GM23338 (cell line): ENCODE measurements at regions not wholly inside any gene's neighbourhood (a gene's known extent, or its start where the extent isn't known, plus 50 kb on each side); places are given as distances from the start of the nearest gene placed in this dataset.

ENCODE experiments used
- ATAC-seq: fragments of 200-7000 bp; cut with Tn5 transposase; 3 replicates; pipeline ENCODE4 v1.9.1; 2020
- DNase-seq: peaks from one replicate; pipeline ENCODE4 v3.0.0-alpha.2; 2015; ENCODE audit warnings: low spot score
- H2AFZ ChIP-seq: fragments of 200-600 bp; sonication (generic); 2 replicates; pipeline ENCODE4 v1.8.0; 2016; ENCODE audit warnings: antibody characterized with exemption, mild to moderate bottlenecking, moderate library complexity
- H3F3A ChIP-seq: fragments of 200-600 bp; sonication (generic); replicated peaks from 2 replicates; pipeline ENCODE4 v1.8.0; 2017; ENCODE audit warnings: antibody characterized with exemption, mixed run types, low read depth
- H3K27ac ChIP-seq: fragments of 200-600 bp; sonication (generic); 2 replicates; pipeline ENCODE4 v1.6.1; 2016; ENCODE audit warnings: low read depth
- H3K27me3 ChIP-seq: fragments of 200-600 bp; sonication (generic); 2 replicates; pipeline ENCODE4 v1.8.0; 2016; ENCODE audit warnings: mild to moderate bottlenecking, mixed run types, moderate library complexity; ENCODE audit not compliant: insufficient read depth
- H3K36me3 ChIP-seq: fragments of 200-600 bp; sonication (generic); 2 replicates; pipeline ENCODE4 v1.8.0; 2016; ENCODE audit warnings: mild to moderate bottlenecking; ENCODE audit not compliant: insufficient read depth
- H3K4me1 ChIP-seq: fragments of 200-600 bp; sonication (generic); 2 replicates; pipeline ENCODE4 v1.8.0; 2016; ENCODE audit warnings: mild to moderate bottlenecking, moderate library complexity; ENCODE audit not compliant: insufficient read depth
- H3K4me2 ChIP-seq: fragments of 200-600 bp; sonication (generic); 2 replicates; pipeline ENCODE4 v1.7.1; 2017; ENCODE audit warnings: mixed run types
- H3K4me3 ChIP-seq: fragments of 200-600 bp; sonication (generic); 2 replicates; pipeline ENCODE4 v1.6.1; 2016; ENCODE audit warnings: mixed run types
- H3K79me2 ChIP-seq: fragments of 200-600 bp; sonication (generic); replicated peaks from 2 replicates; pipeline ENCODE4 v1.8.0; 2017; ENCODE audit warnings: mild to moderate bottlenecking; ENCODE audit not compliant: insufficient read depth
- H3K9me2 ChIP-seq: fragments of 200-600 bp; sonication (generic); 2 replicates; pipeline ENCODE4 v1.8.0; 2017; ENCODE audit not compliant: insufficient read depth
- H4K20me1 ChIP-seq: fragments of 200-600 bp; sonication (generic); replicated peaks from 2 replicates; pipeline ENCODE4 v1.8.0; 2017; ENCODE audit warnings: mild to moderate bottlenecking; ENCODE audit not compliant: insufficient read depth
- H3K27ac Mint-ChIP-seq: 2 replicates; pipeline ENCODE4 v1.8.0; 2020; ENCODE audit warnings: inconsistent platforms, mild to moderate bottlenecking, moderate library complexity, mixed read lengths
- H3K27me3 Mint-ChIP-seq: 3 replicates; pipeline ENCODE4 v1.8.0; 2022; ENCODE audit warnings: low read depth, mild to moderate bottlenecking, moderate library complexity, mixed read lengths, inconsistent platforms; ENCODE audit not compliant: insufficient read depth, poor library complexity
- H3K36me3 Mint-ChIP-seq: 3 replicates; pipeline ENCODE4 v1.8.0; 2021; ENCODE audit warnings: low read depth, mild to moderate bottlenecking, inconsistent platforms, moderate library complexity, mixed read lengths
- H3K4me1 Mint-ChIP-seq: 3 replicates; pipeline ENCODE4 v1.8.0; 2020; ENCODE audit warnings: mild to moderate bottlenecking, inconsistent platforms, mixed read lengths
- H3K4me3 Mint-ChIP-seq: 3 replicates; pipeline ENCODE4 v1.8.0; 2021; ENCODE audit warnings: moderate library complexity, mild to moderate bottlenecking, inconsistent platforms, mixed read lengths
- H3K9me3 Mint-ChIP-seq: 3 replicates; pipeline ENCODE4 v1.8.0; 2020; ENCODE audit warnings: moderate library complexity, mild to moderate bottlenecking, inconsistent platforms, mixed read lengths
- CREB1 ChIP-seq: fragments of 250-450 bp; sonication (Bioruptor Pico); IDR thresholded peaks from 2 replicates; pipeline ENCODE4 v1.5.0; 2020; ENCODE audit warnings: low read depth, mild to moderate bottlenecking, moderate library complexity
- CTCF ChIP-seq, 2 experiments: fragments of 200-600 bp in 1 of 2; sonication (generic) in 1 of 2; conservative IDR thresholded peaks; 2 replicates each; pipeline versions ENCODE4 v1.5.1 to v1.6.1; 2016 to 2017; ENCODE audit warnings: antibody characterized with exemption in 2 of 2, low read depth in 2 of 2, mild to moderate bottlenecking in 2 of 2, moderate library complexity in 1 of 2
- ETS1 ChIP-seq: IDR thresholded peaks from 2 replicates; pipeline ENCODE4 v1.6.1; 2016; ENCODE audit warnings: antibody characterized with exemption
- EZH2 ChIP-seq: fragments of 200-600 bp; sonication (generic); IDR thresholded peaks from one replicate; pipeline ENCODE4 v1.8.0; 2017; ENCODE audit warnings: antibody characterized with exemption, mild to moderate bottlenecking, low read depth; ENCODE audit not compliant: unreplicated experiment
- EZH2phosphoT487 ChIP-seq: fragments of 200-600 bp; sonication (generic); IDR thresholded peaks from one replicate; pipeline ENCODE4 v1.8.1; 2018; ENCODE audit warnings: antibody characterized with exemption; ENCODE audit not compliant: unreplicated experiment
- JUNB ChIP-seq: IDR thresholded peaks from one replicate; pipeline ENCODE4 v1.6.1; 2016; ENCODE audit warnings: antibody characterized with exemption; ENCODE audit not compliant: unreplicated experiment
- NANOG ChIP-seq: IDR thresholded peaks from 2 replicates; pipeline ENCODE4 v1.6.1; 2016; ENCODE audit warnings: antibody characterized with exemption, borderline replicate concordance
- POLR2AphosphoS5 ChIP-seq: IDR thresholded peaks from 2 replicates; pipeline ENCODE4 v1.6.1; 2016; ENCODE audit warnings: antibody characterized with exemption, low read depth
- STAT1 ChIP-seq: IDR thresholded peaks from one replicate; pipeline ENCODE4 v1.6.1; 2016; ENCODE audit warnings: antibody characterized with exemption; ENCODE audit not compliant: unreplicated experiment
- ZNF114 ChIP-seq: fragments of 250-450 bp; sonication (Bioruptor Pico); IDR thresholded peaks from 2 replicates; pipeline ENCODE4 v1.5.0; 2020; ENCODE audit warnings: mild to moderate bottlenecking, moderate library complexity
- ZNF331 ChIP-seq: fragments of 250-450 bp; sonication (Bioruptor Pico); IDR thresholded peaks from 2 replicates; pipeline ENCODE4 v1.5.0; 2020; ENCODE audit warnings: low read depth, mild to moderate bottlenecking, moderate library complexity
- TF ChIP-seq, protein P1 (sequence below): IDR thresholded peaks from one replicate; pipeline ENCODE4 v1.6.1; 2018; ENCODE audit warnings: antibody characterized with exemption; ENCODE audit not compliant: unreplicated experiment

- Histone ChIP-seq H3F3A (no peaks in the 10 kb centered on the region), H2AFZ (no peak overlapping the region; the same call in 1 of the 2 replicates), H3K4me3 (no peak overlapping the region), H3K27ac (no peak overlapping the region), H3K36me3 (no peaks in the 10 kb centered on the region), H4K20me1 (no peaks in the 10 kb centered on the region), H3K79me2 (no peaks in the 10 kb centered on the region), H3K4me1 (peaks cover 5% of the 10 kb centered on the region; the same call in 1 of the 2 replicates), H3K9me2 (0 out of 2 replicates have a peak, but pooled peaks cover 3% of the 10 kb centered on the region), H3K4me2 (no peak overlapping the region), H3K27me3 (no peaks in the 10 kb centered on the region)
- TF ChIP-seq ZNF114 (CRISPR knock-in tag) (no peak), NANOG (no peak), STAT1 (no peak), EZH2 (no peak), ZNF331 (CRISPR knock-in tag) (no peak)
- ATAC-seq, result no peak
- peaks cover 36% of the 10 kb centered on the region for H3K4me1 Mint-ChIP-seq
- H3K27ac Mint-ChIP-seq, result no peak overlapping the region; the same call in 1 of the 2 replicates
- no peak overlapping the region for H3K4me3 Mint-ChIP-seq
- DNase-seq, result no peak
- H3K27me3 Mint-ChIP-seq, result no peaks in the 10 kb centered on the region
- peaks cover 7% of the 10 kb centered on the region; the same call in 2 of the 3 replicates for H3K36me3 Mint-ChIP-seq
- H3K9me3 Mint-ChIP-seq, result peaks cover 4% of the 10 kb centered on the region
Measured at GRCh38 chr4:124526331-124526730, 186.2 kb downstream of the ANKRD50 start.

DNA sequence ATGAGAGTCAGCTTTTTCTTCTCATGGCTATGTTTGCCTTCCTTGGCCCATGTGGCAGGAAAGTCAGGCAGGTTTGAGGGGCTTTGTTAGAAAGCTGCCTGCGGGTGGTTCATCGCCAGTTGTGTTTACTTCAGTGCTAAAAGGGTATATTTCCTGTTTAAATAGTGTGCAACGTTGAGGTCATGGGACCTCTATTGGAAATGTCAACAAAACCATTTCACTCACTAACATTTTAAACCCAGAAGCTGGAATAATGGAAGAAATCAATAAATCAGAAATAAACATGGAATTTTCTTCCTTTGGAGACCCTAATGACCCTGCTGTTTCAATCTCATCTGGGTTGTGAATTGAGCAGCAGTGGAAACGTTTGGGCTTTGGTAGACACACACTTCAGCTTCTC, 185.8 kb downstream of the ANKRD50 start:
- DNase-seq (no peak), ATAC-seq (no peak)
- Histone ChIP-seq H3K27me3 (no peaks in the 10 kb centered on the region), H2AFZ (no peak overlapping the region; the same call in 1 of the 2 replicates), H3K4me3 (no peak overlapping the region), H3K27ac (no peak overlapping the region), H3K4me2 (no peak overlapping the region), H3K4me1 (peaks cover 5% of the 10 kb centered on the region; the same call in 1 of the 2 replicates), H3F3A (no peaks in the 10 kb centered on the region), H3K9me2 (0 out of 2 replicates have a peak, but pooled peaks cover 3% of the 10 kb centered on the region), H3K79me2 (no peaks in the 10 kb centered on the region), H3K36me3 (no peaks in the 10 kb centered on the region), H4K20me1 (no peaks in the 10 kb centered on the region)
- no peaks in the 10 kb centered on the region; the same call in 1 of the 3 replicates for H3K9me3 Mint-ChIP-seq
- no peaks in the 10 kb centered on the region for H3K27me3 Mint-ChIP-seq
- H3K27ac Mint-ChIP-seq, result peak overlapping the region; percentile 47; the same call in 1 of the 2 replicates
- peaks cover 36% of the 10 kb centered on the region for H3K4me1 Mint-ChIP-seq
- peaks cover 3% of the 10 kb centered on the region; the same call in 1 of the 3 replicates for H3K36me3 Mint-ChIP-seq
- no peak overlapping the region for H3K4me3 Mint-ChIP-seq
- TF ChIP-seq ZNF331 (CRISPR knock-in tag) (no peak), ETS1 (no peak), EZH2phosphoT487 (no peak), CREB1 (CRISPR knock-in tag) (no peak), STAT1 (no peak), NANOG (no peak), JUNB (no peak), CTCF (conservative IDR thresholded peaks at IDR 0.05; ENCODE audit: low read depth in 2 of 2) (no peak), POLR2AphosphoS5 (no peak)
- TF ChIP-seq, protein P1, sequence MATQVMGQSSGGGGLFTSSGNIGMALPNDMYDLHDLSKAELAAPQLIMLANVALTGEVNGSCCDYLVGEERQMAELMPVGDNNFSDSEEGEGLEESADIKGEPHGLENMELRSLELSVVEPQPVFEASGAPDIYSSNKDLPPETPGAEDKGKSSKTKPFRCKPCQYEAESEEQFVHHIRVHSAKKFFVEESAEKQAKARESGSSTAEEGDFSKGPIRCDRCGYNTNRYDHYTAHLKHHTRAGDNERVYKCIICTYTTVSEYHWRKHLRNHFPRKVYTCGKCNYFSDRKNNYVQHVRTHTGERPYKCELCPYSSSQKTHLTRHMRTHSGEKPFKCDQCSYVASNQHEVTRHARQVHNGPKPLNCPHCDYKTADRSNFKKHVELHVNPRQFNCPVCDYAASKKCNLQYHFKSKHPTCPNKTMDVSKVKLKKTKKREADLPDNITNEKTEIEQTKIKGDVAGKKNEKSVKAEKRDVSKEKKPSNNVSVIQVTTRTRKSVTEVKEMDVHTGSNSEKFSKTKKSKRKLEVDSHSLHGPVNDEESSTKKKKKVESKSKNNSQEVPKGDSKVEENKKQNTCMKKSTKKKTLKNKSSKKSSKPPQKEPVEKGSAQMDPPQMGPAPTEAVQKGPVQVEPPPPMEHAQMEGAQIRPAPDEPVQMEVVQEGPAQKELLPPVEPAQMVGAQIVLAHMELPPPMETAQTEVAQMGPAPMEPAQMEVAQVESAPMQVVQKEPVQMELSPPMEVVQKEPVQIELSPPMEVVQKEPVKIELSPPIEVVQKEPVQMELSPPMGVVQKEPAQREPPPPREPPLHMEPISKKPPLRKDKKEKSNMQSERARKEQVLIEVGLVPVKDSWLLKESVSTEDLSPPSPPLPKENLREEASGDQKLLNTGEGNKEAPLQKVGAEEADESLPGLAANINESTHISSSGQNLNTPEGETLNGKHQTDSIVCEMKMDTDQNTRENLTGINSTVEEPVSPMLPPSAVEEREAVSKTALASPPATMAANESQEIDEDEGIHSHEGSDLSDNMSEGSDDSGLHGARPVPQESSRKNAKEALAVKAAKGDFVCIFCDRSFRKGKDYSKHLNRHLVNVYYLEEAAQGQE, result no peak
